OCI-LY3 (cell line): ENCODE measurements at regions not wholly inside any gene's neighbourhood (a gene's known extent, or its start where the extent isn't known, plus 50 kb on each side); places are given as distances from the start of the nearest gene placed in this dataset.

Experiments
- EZH2phosphoT487 ChIP-seq: fragments of 200-600 bp; shearing (Covaris generic); IDR thresholded peaks from 2 replicates; pipeline ENCODE4 v1.6.1; 2018; ENCODE audit warnings: antibody characterized with exemption, mixed run types, low read depth
- TF ChIP-seq, protein P1 (sequence below): fragments of 200-600, 300-600 bp; sonication (generic); IDR thresholded peaks from 2 replicates; pipeline ENCODE4 v1.5.1; 2014; ENCODE audit warnings: antibody characterized with exemption, low read length, low read depth

DNA sequence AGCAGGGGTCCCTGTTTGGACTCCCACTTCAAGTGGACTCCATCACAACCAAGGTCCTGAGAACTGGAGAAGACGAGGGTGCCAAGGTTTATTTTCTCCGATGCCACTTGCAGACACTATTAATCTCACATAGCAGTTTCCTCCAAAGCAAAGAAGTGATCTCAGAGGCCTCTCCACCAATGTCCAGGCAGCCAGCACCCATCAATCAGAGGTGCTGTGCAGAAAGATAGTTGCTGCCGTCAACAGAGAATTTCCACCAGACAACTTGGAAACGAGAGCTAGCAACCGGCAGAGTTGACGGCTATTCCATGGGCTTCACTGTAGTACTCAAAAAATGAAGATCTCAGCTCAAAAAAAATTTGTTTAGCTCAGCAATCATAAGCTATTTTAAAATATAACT is 438.6 kb upstream of the PFKP start:
- TF ChIP-seq, protein P1, sequence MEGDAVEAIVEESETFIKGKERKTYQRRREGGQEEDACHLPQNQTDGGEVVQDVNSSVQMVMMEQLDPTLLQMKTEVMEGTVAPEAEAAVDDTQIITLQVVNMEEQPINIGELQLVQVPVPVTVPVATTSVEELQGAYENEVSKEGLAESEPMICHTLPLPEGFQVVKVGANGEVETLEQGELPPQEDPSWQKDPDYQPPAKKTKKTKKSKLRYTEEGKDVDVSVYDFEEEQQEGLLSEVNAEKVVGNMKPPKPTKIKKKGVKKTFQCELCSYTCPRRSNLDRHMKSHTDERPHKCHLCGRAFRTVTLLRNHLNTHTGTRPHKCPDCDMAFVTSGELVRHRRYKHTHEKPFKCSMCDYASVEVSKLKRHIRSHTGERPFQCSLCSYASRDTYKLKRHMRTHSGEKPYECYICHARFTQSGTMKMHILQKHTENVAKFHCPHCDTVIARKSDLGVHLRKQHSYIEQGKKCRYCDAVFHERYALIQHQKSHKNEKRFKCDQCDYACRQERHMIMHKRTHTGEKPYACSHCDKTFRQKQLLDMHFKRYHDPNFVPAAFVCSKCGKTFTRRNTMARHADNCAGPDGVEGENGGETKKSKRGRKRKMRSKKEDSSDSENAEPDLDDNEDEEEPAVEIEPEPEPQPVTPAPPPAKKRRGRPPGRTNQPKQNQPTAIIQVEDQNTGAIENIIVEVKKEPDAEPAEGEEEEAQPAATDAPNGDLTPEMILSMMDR, result no peak
- TF ChIP-seq EZH2phosphoT487, result no peak
